Glutamatergic neuron (in vitro differentiated cells): ENCODE measurements at regions not wholly inside any gene's neighbourhood (a gene's known extent, or its start where the extent isn't known, plus 50 kb on each side); places are given as distances from the start of the nearest gene placed in this dataset.

ENCODE experiments used
- DNase-seq: peaks from one replicate; pipeline ENCODE4 v3.0.0; 2022
- H3K27ac Mint-ChIP-seq: one replicate; pipeline ENCODE4 v1.8.0; 2020; ENCODE audit warnings: mild to moderate bottlenecking, mixed read lengths, inconsistent platforms; ENCODE audit not compliant: unreplicated experiment
- H3K27me3 Mint-ChIP-seq: one replicate; pipeline ENCODE4 v1.8.0; 2020; ENCODE audit warnings: mild to moderate bottlenecking, moderate library complexity, mixed read lengths, inconsistent platforms; ENCODE audit not compliant: unreplicated experiment
- H3K36me3 Mint-ChIP-seq: one replicate; pipeline ENCODE4 v1.8.0; 2020; ENCODE audit warnings: mild to moderate bottlenecking, mixed read lengths, inconsistent platforms; ENCODE audit not compliant: unreplicated experiment
- H3K4me1 Mint-ChIP-seq: one replicate; pipeline ENCODE4 v1.8.0; 2020; ENCODE audit warnings: mild to moderate bottlenecking, low read depth, mixed read lengths, inconsistent platforms; ENCODE audit not compliant: unreplicated experiment
- H3K4me3 Mint-ChIP-seq: one replicate; pipeline ENCODE4 v1.8.0; 2020; ENCODE audit warnings: mild to moderate bottlenecking, mixed read lengths, inconsistent platforms; ENCODE audit not compliant: unreplicated experiment
- H3K9me3 Mint-ChIP-seq: one replicate; pipeline ENCODE4 v1.8.0; 2020; ENCODE audit warnings: mild to moderate bottlenecking, moderate library complexity, mixed read lengths, inconsistent platforms; ENCODE audit not compliant: unreplicated experiment
- CTCF ChIP-seq: fragments of 200-600 bp; sonication (generic); IDR thresholded peaks from one replicate; pipeline ENCODE4 v1.5.0; 2021; ENCODE audit not compliant: partially characterized antibody, unreplicated experiment

GRCh38 chrX:149283853-149284252 lies 221.3 kb downstream of the IDS start:
- Mint-ChIP-seq H3K27ac (no peak overlapping the region), H3K9me3 (no peaks in the 10 kb centered on the region), H3K36me3 (no peaks in the 10 kb centered on the region), H3K4me3 (no peak overlapping the region), H3K4me1 (no peaks in the 10 kb centered on the region), H3K27me3 (peaks cover 1% of the 10 kb centered on the region)
- no peak for DNase-seq
- TF ChIP-seq CTCF = no peak

- no peak overlapping the region for H3K4me3 Mint-ChIP-seq
- H3K4me1 Mint-ChIP-seq = no peaks in the 10 kb centered on the region
- H3K9me3 Mint-ChIP-seq = no peaks in the 10 kb centered on the region
- H3K27me3 Mint-ChIP-seq = peaks cover 1% of the 10 kb centered on the region
- H3K36me3 Mint-ChIP-seq = no peaks in the 10 kb centered on the region
- no peak for DNase-seq
- no peak for TF ChIP-seq CTCF
- no peak overlapping the region for H3K27ac Mint-ChIP-seq
Observed at GRCh38 chrX:149282909-149283308, 222.2 kb downstream of the IDS start.

- H3K36me3 Mint-ChIP-seq = no peaks in the 10 kb centered on the region
- no peaks in the 10 kb centered on the region for H3K4me1 Mint-ChIP-seq
Observed at GRCh38 chrX:149280011-149280410, 225.1 kb downstream of the IDS start.

GRCh38 chrX:149275836-149276235 lies 229.3 kb downstream of the IDS start:
- no peak for DNase-seq
- TF ChIP-seq CTCF = no peak
- peaks cover 1% of the 10 kb centered on the region for H3K27me3 Mint-ChIP-seq
- no peaks in the 10 kb centered on the region for H3K4me1 Mint-ChIP-seq
- H3K27ac Mint-ChIP-seq = no peak overlapping the region
- no peaks in the 10 kb centered on the region for H3K36me3 Mint-ChIP-seq
- H3K9me3 Mint-ChIP-seq = no peaks in the 10 kb centered on the region
- H3K4me3 Mint-ChIP-seq = no peak overlapping the region

More at GRCh38 chrX:149280011-149280410, 225.1 kb downstream of the IDS start:
- no peak overlapping the region for H3K4me3 Mint-ChIP-seq
- no peak overlapping the region for H3K27ac Mint-ChIP-seq
- TF ChIP-seq CTCF = no peak
- H3K9me3 Mint-ChIP-seq = no peaks in the 10 kb centered on the region
- H3K27me3 Mint-ChIP-seq = peaks cover 1% of the 10 kb centered on the region
- no peak for DNase-seq

- no peak for TF ChIP-seq CTCF
- H3K9me3 Mint-ChIP-seq = no peaks in the 10 kb centered on the region
- no peak for DNase-seq
- no peak overlapping the region for H3K4me3 Mint-ChIP-seq
- H3K36me3 Mint-ChIP-seq = no peaks in the 10 kb centered on the region
- H3K4me1 Mint-ChIP-seq = no peaks in the 10 kb centered on the region
- H3K27me3 Mint-ChIP-seq = peaks cover 1% of the 10 kb centered on the region
- no peak overlapping the region for H3K27ac Mint-ChIP-seq
Observed at GRCh38 chrX:149274516-149275105, 230.5 kb downstream of the IDS start.
